Liver (tissue), 7 donors: ENCODE measurements at regions not wholly inside any gene's neighbourhood (a gene's known extent, or its start where the extent isn't known, plus 50 kb on each side); places are given as distances from the start of the nearest gene placed in this dataset.

Experiments used
- DNase-seq: peaks from one replicate; pipeline ENCODE4 v3.0.0-alpha.2; 2017; ENCODE audit warnings: low spot score
- H3K27ac ChIP-seq, 2 donors: one replicate each; pipeline ENCODE4 v1.7.0; 2013; ENCODE audit warnings: inconsistent platforms in 2 of 2, low read length in 2 of 2, control low read depth in 1 of 2, low read depth in 1 of 2, mild to moderate bottlenecking in 1 of 2
- H3K27me3 ChIP-seq, 4 donors: one replicate each; pipeline versions ENCODE4 v1.6.1 to v1.7.0; 2013; ENCODE audit warnings: low read length in 3 of 4, inconsistent platforms in 1 of 4, mild to moderate bottlenecking in 1 of 4, moderate library complexity in 1 of 4; ENCODE audit not compliant: control insufficient read depth in 4 of 4, insufficient read depth in 4 of 4
- H3K36me3 ChIP-seq, 4 donors: one replicate each; pipeline versions ENCODE4 v1.6.1 to v1.7.0; 2013; ENCODE audit warnings: low read length in 3 of 4, mild to moderate bottlenecking in 3 of 4, low read depth in 1 of 4, moderate library complexity in 1 of 4; ENCODE audit not compliant: control insufficient read depth in 4 of 4, insufficient read depth in 3 of 4
- H3K4me1 ChIP-seq, 4 donors: one replicate each; pipeline versions ENCODE4 v1.6.1 to v1.7.0; 2013; ENCODE audit warnings: low read length in 3 of 4, mild to moderate bottlenecking in 3 of 4, moderate library complexity in 1 of 4; ENCODE audit not compliant: control insufficient read depth in 4 of 4, insufficient read depth in 4 of 4
- H3K4me3 ChIP-seq, 3 donors: one replicate each; pipeline versions ENCODE4 v1.6.1 to v1.7.0; 2013; ENCODE audit warnings: low read length in 3 of 3, control low read depth in 1 of 3, low read depth in 1 of 3, mild to moderate bottlenecking in 1 of 3
- H3K9ac ChIP-seq, 2 donors: one replicate each; pipeline ENCODE4 v1.7.0; 2013; ENCODE audit warnings: low read length in 2 of 2, mild to moderate bottlenecking in 2 of 2, moderate library complexity in 2 of 2, control low read depth in 1 of 2, low read depth in 1 of 2
- H3K9me3 ChIP-seq, 4 donors: one replicate each; pipeline versions ENCODE4 v1.6.1 to v1.7.0; 2013; ENCODE audit warnings: low read length in 3 of 4; ENCODE audit not compliant: control insufficient read depth in 4 of 4
- ATF3 ChIP-seq: IDR thresholded peaks from 2 replicates; pipeline ENCODE4 v1.6.1; 2016; ENCODE audit warnings: antibody characterized with exemption
- EGR1 ChIP-seq, 2 donors: IDR thresholded peaks; 2 replicates each; pipeline ENCODE4 v1.6.1; 2016 to 2018; ENCODE audit warnings: antibody characterized with exemption in 2 of 2, low read depth in 2 of 2
- GABPA ChIP-seq, 2 donors: IDR thresholded peaks in 1 of 2; conservative IDR thresholded peaks in 1 of 2; 2 replicates each; pipeline ENCODE4 v1.6.1; 2016; ENCODE audit warnings: antibody characterized with exemption in 2 of 2, mild to moderate bottlenecking in 1 of 2, moderate library complexity in 1 of 2
- HNF4G ChIP-seq: IDR thresholded peaks from 2 replicates; pipeline ENCODE4 v1.6.1; 2016; ENCODE audit warnings: antibody characterized with exemption
- JUND ChIP-seq, 2 donors: IDR thresholded peaks; 2 replicates each; pipeline ENCODE4 v1.6.1; 2016; ENCODE audit warnings: antibody characterized with exemption in 2 of 2
- NR2F2 ChIP-seq: IDR thresholded peaks from 2 replicates; pipeline ENCODE4 v1.6.1; 2016; ENCODE audit warnings: antibody characterized with exemption
- RAD21 ChIP-seq, 2 donors: IDR thresholded peaks; 2 replicates each; pipeline ENCODE4 v1.6.1; 2016; ENCODE audit warnings: antibody characterized with exemption in 2 of 2, mild to moderate bottlenecking in 2 of 2
- RXRA ChIP-seq, 2 donors: IDR thresholded peaks; 2 replicates each; pipeline ENCODE4 v1.6.1; 2017 to 2018; ENCODE audit warnings: antibody characterized with exemption in 2 of 2, mild to moderate bottlenecking in 1 of 2
- SP1 ChIP-seq: IDR thresholded peaks from 2 replicates; pipeline ENCODE4 v1.6.1; 2018; ENCODE audit warnings: antibody characterized with exemption, mild to moderate bottlenecking
- YY1 ChIP-seq: IDR thresholded peaks from 2 replicates; pipeline ENCODE4 v1.6.1; 2016; ENCODE audit warnings: antibody characterized with exemption, mild to moderate bottlenecking
- WGBS: extraction: QIAGEN DNeasy Blood & Tissue Kit; methylation state at CpG from one replicate; pipeline ENCODE4 v1.1.7; 2013; 5-methylcytosine and 5-hydroxymethylcytosine counted together
- TF ChIP-seq, protein P1 (sequence below): IDR thresholded peaks from 2 replicates; pipeline ENCODE4 v1.6.1; 2016; ENCODE audit warnings: antibody characterized with exemption
- TF ChIP-seq, protein P2 (sequence below): IDR thresholded peaks from 2 replicates; pipeline ENCODE4 v1.6.1; 2016; ENCODE audit warnings: antibody characterized with exemption, mild to moderate bottlenecking
- donor health status: healthy.
- donor health status: healthy.
- donor health status: healthy.
- donor health status: healthy.

DNA sequence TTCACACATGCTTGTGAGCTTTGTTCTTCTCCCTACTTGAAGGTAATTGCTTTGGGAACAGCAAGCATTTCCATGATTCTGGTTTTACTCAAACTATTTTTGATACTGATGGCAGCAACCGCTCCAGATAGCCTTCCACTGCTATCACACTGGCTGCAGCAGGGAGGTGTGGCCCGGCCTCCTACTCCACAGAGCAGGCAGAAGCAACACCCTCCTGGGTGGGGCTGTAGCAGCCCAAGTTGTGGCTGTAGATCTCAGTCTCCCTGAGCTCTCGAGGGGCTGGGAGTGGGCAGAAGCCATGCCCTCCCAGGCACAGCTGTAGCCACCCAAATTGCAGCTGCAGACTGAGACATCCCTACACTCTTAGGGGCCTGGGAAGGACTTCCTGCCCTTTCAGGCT lies 878.8 kb upstream of the GBE1 start:
- no peaks in the 10 kb centered on the region for H3K27me3 ChIP-seq
- no peak overlapping the region for H3K4me3 ChIP-seq
- H3K36me3 ChIP-seq: no peaks in the 10 kb centered on the region
- TF ChIP-seq, protein P1, sequence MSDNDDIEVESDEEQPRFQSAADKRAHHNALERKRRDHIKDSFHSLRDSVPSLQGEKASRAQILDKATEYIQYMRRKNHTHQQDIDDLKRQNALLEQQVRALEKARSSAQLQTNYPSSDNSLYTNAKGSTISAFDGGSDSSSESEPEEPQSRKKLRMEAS: no peak
- 79% methylated on average over 3 of the region's 3 CpGs for WGBS
- no peak overlapping the region for H3K9ac ChIP-seq
- H3K9me3 ChIP-seq: peaks cover 0 to 3% (median 0%) of the 10 kb centered on the region in 4 donors
- no peak overlapping the region for H3K27ac ChIP-seq
- DNase-seq: no peak
- no peaks in the 10 kb centered on the region for H3K4me1 ChIP-seq

GRCh38 chr3:82637574-82637973 lies 876.1 kb upstream of the GBE1 start:
- WGBS: 79% methylated on average over 5 of the region's 5 CpGs
- no peak for DNase-seq

GRCh38 chr3:82636177-82636576 lies 874.7 kb upstream of the GBE1 start:
- Histone ChIP-seq H3K27ac (no peak overlapping the region), H3K9me3 (peaks cover 0 to 3% (median 0%) of the 10 kb centered on the region in 4 donors), H3K27me3 (no peaks in the 10 kb centered on the region), H3K4me1 (no peaks in the 10 kb centered on the region), H3K9ac (no peak overlapping the region), H3K36me3 (no peaks in the 10 kb centered on the region), H3K4me3 (no peak overlapping the region)
- DNase-seq: no peak
- 69% methylated on average over 1 of the region's 1 CpG for WGBS
- TF ChIP-seq GABPA (IDR thresholded peaks at IDR 0.05 in 1 of 2, conservative IDR thresholded peaks at IDR 0.05 in 1 of 2) (no peak), EGR1 (IDR thresholded peaks at IDR 0.05; ENCODE audit: low read depth in 2 of 2) (no peak), JUND (IDR thresholded peaks at IDR 0.05) (no peak), NR2F2 (no peak), RAD21 (IDR thresholded peaks at IDR 0.05) (no peak), SP1 (no peak), ATF3 (no peak), RXRA (IDR thresholded peaks at IDR 0.05) (no peak), YY1 (no peak)
- TF ChIP-seq, protein P2, sequence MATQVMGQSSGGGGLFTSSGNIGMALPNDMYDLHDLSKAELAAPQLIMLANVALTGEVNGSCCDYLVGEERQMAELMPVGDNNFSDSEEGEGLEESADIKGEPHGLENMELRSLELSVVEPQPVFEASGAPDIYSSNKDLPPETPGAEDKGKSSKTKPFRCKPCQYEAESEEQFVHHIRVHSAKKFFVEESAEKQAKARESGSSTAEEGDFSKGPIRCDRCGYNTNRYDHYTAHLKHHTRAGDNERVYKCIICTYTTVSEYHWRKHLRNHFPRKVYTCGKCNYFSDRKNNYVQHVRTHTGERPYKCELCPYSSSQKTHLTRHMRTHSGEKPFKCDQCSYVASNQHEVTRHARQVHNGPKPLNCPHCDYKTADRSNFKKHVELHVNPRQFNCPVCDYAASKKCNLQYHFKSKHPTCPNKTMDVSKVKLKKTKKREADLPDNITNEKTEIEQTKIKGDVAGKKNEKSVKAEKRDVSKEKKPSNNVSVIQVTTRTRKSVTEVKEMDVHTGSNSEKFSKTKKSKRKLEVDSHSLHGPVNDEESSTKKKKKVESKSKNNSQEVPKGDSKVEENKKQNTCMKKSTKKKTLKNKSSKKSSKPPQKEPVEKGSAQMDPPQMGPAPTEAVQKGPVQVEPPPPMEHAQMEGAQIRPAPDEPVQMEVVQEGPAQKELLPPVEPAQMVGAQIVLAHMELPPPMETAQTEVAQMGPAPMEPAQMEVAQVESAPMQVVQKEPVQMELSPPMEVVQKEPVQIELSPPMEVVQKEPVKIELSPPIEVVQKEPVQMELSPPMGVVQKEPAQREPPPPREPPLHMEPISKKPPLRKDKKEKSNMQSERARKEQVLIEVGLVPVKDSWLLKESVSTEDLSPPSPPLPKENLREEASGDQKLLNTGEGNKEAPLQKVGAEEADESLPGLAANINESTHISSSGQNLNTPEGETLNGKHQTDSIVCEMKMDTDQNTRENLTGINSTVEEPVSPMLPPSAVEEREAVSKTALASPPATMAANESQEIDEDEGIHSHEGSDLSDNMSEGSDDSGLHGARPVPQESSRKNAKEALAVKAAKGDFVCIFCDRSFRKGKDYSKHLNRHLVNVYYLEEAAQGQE: no peak

More at GRCh38 chr3:82637574-82637973, 876.1 kb upstream of the GBE1 start:
- TF ChIP-seq JUND (IDR thresholded peaks at IDR 0.05) (no peak), RXRA (IDR thresholded peaks at IDR 0.05) (no peak), SP1 (no peak), YY1 (no peak), HNF4G (no peak), EGR1 (IDR thresholded peaks at IDR 0.05; ENCODE audit: low read depth in 2 of 2) (no peak)
- TF ChIP-seq, protein P2: no peak
- Histone ChIP-seq H3K9me3 (peaks cover 0 to 3% (median 0%) of the 10 kb centered on the region in 4 donors), H3K36me3 (no peaks in the 10 kb centered on the region), H3K9ac (no peak overlapping the region), H3K4me1 (no peaks in the 10 kb centered on the region), H3K27ac (no peak overlapping the region), H3K4me3 (no peak overlapping the region), H3K27me3 (no peaks in the 10 kb centered on the region)
